NCI-H187 treated with DMSO at 0.1 percent for 48 hours (cell line): ENCODE measurements at regions not wholly inside any gene's neighbourhood (a gene's known extent, or its start where the extent isn't known, plus 50 kb on each side); places are given as distances from the start of the nearest gene placed in this dataset.
"Not testable (repeated sequence)": the region's sequence is repeated elsewhere in the genome, so short reads cannot be mapped to it uniquely, and the experiment has no call there.

ENCODE experiments used
- DNase-seq: peaks from one replicate; lab custom pipeline; 2025; lab: John Stamatoyannopoulos, UW

GRCh38 chr1:71345491-71345890 is 264.7 kb upstream of the ZRANB2 start:
- no peak for DNase-seq

GRCh38 chr1:71343686-71344416 is 263.0 kb upstream of the ZRANB2 start:
- no peak for DNase-seq

- DNase-seq = no peak
These were observed 258.4 kb upstream of the ZRANB2 start for GRCh38 chr1:71339238-71339637.

GRCh38 chr1:71330991-71331390 is 250.2 kb upstream of the ZRANB2 start:
- no peak for DNase-seq

GRCh38 chr1:71324671-71325267 is 243.9 kb upstream of the ZRANB2 start:
- DNase-seq = no peak

- DNase-seq = no peak
These were observed 231.7 kb upstream of the ZRANB2 start for GRCh38 chr1:71312545-71312944.

- no peak for DNase-seq
These were observed 230.5 kb upstream of the ZRANB2 start for GRCh38 chr1:71311376-71311775.

GRCh38 chr1:71307451-71307850 is 226.6 kb upstream of the ZRANB2 start:
- no peak for DNase-seq

- no peak for DNase-seq
These were observed 223.3 kb upstream of the ZRANB2 start for GRCh38 chr1:71304125-71304524.

- no peak for DNase-seq
These were observed 222.8 kb upstream of the ZRANB2 start for GRCh38 chr1:71303617-71304041.

GRCh38 chr1:71298633-71299032 is 217.8 kb upstream of the ZRANB2 start:
- no peak for DNase-seq

- no peak for DNase-seq
These were observed 215.8 kb upstream of the ZRANB2 start for GRCh38 chr1:71296551-71297134.

- no peak for DNase-seq
These were observed 214.5 kb upstream of the ZRANB2 start for GRCh38 chr1:71295350-71295749.

- DNase-seq = no peak
These were observed 213.3 kb upstream of the ZRANB2 start for GRCh38 chr1:71294178-71294577.

- DNase-seq = no peak
These were observed 211.4 kb upstream of the ZRANB2 start for GRCh38 chr1:71292203-71292602.

GRCh38 chr1:71290506-71291237 is 209.8 kb upstream of the ZRANB2 start:
- DNase-seq = not testable (repeated sequence)

GRCh38 chr1:71285529-71285928 is 204.7 kb upstream of the ZRANB2 start:
- DNase-seq = no peak

GRCh38 chr1:71276466-71276865 is 195.6 kb upstream of the ZRANB2 start:
- no peak for DNase-seq

- DNase-seq = no peak
These were observed 192.5 kb upstream of the ZRANB2 start for GRCh38 chr1:71273334-71273733.

- DNase-seq = no peak
These were observed 189.6 kb upstream of the ZRANB2 start for GRCh38 chr1:71270394-71270915.

- no peak for DNase-seq
These were observed 189.0 kb upstream of the ZRANB2 start for GRCh38 chr1:71269818-71270217.

- DNase-seq = no peak
These were observed 188.3 kb upstream of the ZRANB2 start for GRCh38 chr1:71269179-71269578.

GRCh38 chr1:71267220-71267619 is 186.4 kb upstream of the ZRANB2 start:
- no peak for DNase-seq
